Vagina (tissue), 2 donors: ENCODE measurements at regions not wholly inside any gene's neighbourhood (a gene's known extent, or its start where the extent isn't known, plus 50 kb on each side); places are given as distances from the start of the nearest gene placed in this dataset.

ENCODE experiments used
- DNase-seq, 2 donors: peaks; one replicate each; pipeline ENCODE4 v3.0.0-alpha.2; 2017; ENCODE audit errors: extremely low spot score in 2 of 2
- H3K27ac ChIP-seq: fragments of 200-600 bp; sonication (generic); one replicate; pipeline ENCODE4 v1.5.1; 2019
- H3K27me3 ChIP-seq: fragments of 200-600 bp; sonication (generic); one replicate; pipeline ENCODE4 v1.5.1; 2019
- H3K36me3 ChIP-seq, 2 donors: fragments of 200-600 bp; sonication (generic); one replicate each; pipeline ENCODE4 v1.5.1; 2017 to 2019
- H3K4me1 ChIP-seq: fragments of 200-600 bp; sonication (generic); one replicate; pipeline ENCODE4 v1.5.1; 2019
- H3K4me3 ChIP-seq, 2 donors: fragments of 200-600 bp; sonication (generic); 1 replicate in 1 of 2; 2 replicates in 1 of 2; pipeline ENCODE4 v1.5.1; 2016 to 2019
- H3K9me3 ChIP-seq: fragments of 200-600 bp; sonication (generic); one replicate; pipeline ENCODE4 v1.5.1; 2019
- POLR2A ChIP-seq, 2 donors: fragments of 450-650 bp; IDR thresholded peaks; one replicate each; pipeline ENCODE4 v1.6.1; 2017; ENCODE audit warnings: antibody characterized with exemption in 2 of 2, mild to moderate bottlenecking in 2 of 2, moderate library complexity in 2 of 2
- POLR2AphosphoS5 ChIP-seq, 2 donors: sonication (generic); formaldehyde crosslinking; IDR thresholded peaks; one replicate each; pipeline ENCODE4 v1.9.0; 2017; ENCODE audit warnings: antibody characterized with exemption in 2 of 2, mild to moderate bottlenecking in 2 of 2, low read depth in 1 of 2; ENCODE audit not compliant: insufficient read depth in 1 of 2
- intact Hi-C: fragments of 100-400 bp; cut with DNase I; formaldehyde crosslinking; loops from one replicate; pipeline ENCODE4 v1.15.1; 2023
- TF ChIP-seq, protein P1 (sequence below), 3 experiments: fragments of 450-650 bp in 2 of 3; fragments of 200-600 bp in 1 of 3; sonication (generic) in 1 of 3; IDR thresholded peaks; one replicate each; pipeline ENCODE4 v1.5.1; 2017 to 2019; ENCODE audit warnings: antibody characterized with exemption in 3 of 3, mild to moderate bottlenecking in 2 of 3, moderate library complexity in 2 of 3

DNA sequence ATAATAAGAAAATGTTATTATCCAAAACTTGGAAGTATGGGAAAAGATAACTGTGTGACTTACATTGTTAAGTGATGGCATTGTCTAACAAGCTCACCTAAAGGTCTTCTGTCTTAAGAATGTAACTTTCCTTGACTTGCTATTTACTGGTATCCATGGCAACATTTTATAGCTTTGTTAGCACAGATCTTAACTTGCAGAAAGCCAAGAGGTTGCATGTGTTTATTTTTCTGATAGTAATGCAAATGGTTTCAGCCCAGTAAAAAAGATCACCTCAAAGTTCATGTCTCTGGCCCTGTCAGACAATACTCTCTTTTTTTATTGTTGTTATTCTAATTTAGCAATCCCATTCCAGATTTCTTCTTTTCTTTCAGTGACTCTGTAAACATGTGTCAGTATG is 425.3 kb downstream of the SPRY1 start:
- intact Hi-C loops: no loop called here
- H3K4me3 ChIP-seq: no peak overlapping the region
- TF ChIP-seq POLR2AphosphoS5 (IDR thresholded peaks at IDR 0.05; ENCODE audit: insufficient read depth in 1 of 2, low read depth in 1 of 2) (no peak), POLR2A (IDR thresholded peaks at IDR 0.05) (no peak)
- H3K4me1 ChIP-seq: peaks cover 2% of the 10 kb centered on the region
- DNase-seq: no peak
- H3K27ac ChIP-seq: no peak overlapping the region
- H3K36me3 ChIP-seq: no peaks in the 10 kb centered on the region
- no peaks in the 10 kb centered on the region for H3K9me3 ChIP-seq
- H3K27me3 ChIP-seq: no peaks in the 10 kb centered on the region

DNA sequence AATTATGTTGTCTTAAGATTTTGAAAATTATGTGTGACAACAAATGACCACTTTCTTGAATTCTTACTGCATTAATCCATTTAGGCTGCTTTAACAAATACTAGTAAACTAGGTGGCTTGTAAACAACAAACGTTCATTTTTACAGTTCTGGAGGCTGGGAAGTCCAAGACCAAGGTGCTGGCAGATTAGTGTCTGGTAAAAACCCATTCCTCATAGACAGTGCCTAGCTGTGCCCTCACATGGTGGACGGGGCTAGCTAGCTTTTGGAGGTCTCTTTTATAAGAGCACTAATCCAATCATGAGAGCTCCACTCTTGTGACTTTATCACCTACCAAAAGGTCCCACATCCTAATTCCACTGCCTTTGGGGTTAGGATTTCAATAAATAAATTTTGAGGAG is 425.8 kb downstream of the SPRY1 start:
- Histone ChIP-seq H3K9me3 (no peaks in the 10 kb centered on the region), H3K4me3 (no peak overlapping the region), H3K27ac (no peak overlapping the region), H3K27me3 (no peaks in the 10 kb centered on the region), H3K36me3 (no peaks in the 10 kb centered on the region), H3K4me1 (no peaks in the 10 kb centered on the region)
- TF ChIP-seq POLR2AphosphoS5 (IDR thresholded peaks at IDR 0.05; ENCODE audit: insufficient read depth in 1 of 2, low read depth in 1 of 2) (no peak), POLR2A (IDR thresholded peaks at IDR 0.05) (no peak)
- TF ChIP-seq, protein P1, sequence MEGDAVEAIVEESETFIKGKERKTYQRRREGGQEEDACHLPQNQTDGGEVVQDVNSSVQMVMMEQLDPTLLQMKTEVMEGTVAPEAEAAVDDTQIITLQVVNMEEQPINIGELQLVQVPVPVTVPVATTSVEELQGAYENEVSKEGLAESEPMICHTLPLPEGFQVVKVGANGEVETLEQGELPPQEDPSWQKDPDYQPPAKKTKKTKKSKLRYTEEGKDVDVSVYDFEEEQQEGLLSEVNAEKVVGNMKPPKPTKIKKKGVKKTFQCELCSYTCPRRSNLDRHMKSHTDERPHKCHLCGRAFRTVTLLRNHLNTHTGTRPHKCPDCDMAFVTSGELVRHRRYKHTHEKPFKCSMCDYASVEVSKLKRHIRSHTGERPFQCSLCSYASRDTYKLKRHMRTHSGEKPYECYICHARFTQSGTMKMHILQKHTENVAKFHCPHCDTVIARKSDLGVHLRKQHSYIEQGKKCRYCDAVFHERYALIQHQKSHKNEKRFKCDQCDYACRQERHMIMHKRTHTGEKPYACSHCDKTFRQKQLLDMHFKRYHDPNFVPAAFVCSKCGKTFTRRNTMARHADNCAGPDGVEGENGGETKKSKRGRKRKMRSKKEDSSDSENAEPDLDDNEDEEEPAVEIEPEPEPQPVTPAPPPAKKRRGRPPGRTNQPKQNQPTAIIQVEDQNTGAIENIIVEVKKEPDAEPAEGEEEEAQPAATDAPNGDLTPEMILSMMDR (IDR thresholded peaks at IDR 0.05): no peak
- no peak for DNase-seq
- intact Hi-C loops: no loop called here

DNA sequence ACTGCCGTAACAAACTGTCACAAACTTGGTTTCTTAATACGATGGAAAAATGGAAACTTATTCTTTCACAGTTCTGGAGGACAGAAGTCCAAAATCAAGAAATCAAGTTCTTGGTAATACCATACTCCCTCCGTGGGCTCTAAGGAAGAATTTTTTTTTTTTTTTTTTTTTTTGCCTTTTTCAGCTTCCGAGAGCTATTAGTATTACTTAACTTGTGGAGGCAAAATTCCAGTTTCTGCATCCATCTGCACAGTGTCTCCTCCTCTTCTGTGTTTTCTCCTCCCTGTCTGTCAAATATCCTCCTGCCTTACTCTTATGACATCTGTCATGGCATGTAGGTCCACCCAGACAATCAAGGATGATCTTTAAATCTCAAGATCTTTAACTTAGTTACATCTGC is 426.6 kb downstream of the SPRY1 start:
- intact Hi-C loops: no loop called here
- no peak overlapping the region for H3K4me3 ChIP-seq
- DNase-seq: no peak
- no peaks in the 10 kb centered on the region for H3K9me3 ChIP-seq
- TF ChIP-seq, protein P1 (IDR thresholded peaks at IDR 0.05): no peak
- no peak for TF ChIP-seq POLR2AphosphoS5 (IDR thresholded peaks at IDR 0.05; ENCODE audit: insufficient read depth in 1 of 2, low read depth in 1 of 2)
- no peak for TF ChIP-seq POLR2A (IDR thresholded peaks at IDR 0.05)
- no peaks in the 10 kb centered on the region for H3K36me3 ChIP-seq
- no peaks in the 10 kb centered on the region for H3K4me1 ChIP-seq
- H3K27me3 ChIP-seq: no peaks in the 10 kb centered on the region
- no peak overlapping the region for H3K27ac ChIP-seq

DNA sequence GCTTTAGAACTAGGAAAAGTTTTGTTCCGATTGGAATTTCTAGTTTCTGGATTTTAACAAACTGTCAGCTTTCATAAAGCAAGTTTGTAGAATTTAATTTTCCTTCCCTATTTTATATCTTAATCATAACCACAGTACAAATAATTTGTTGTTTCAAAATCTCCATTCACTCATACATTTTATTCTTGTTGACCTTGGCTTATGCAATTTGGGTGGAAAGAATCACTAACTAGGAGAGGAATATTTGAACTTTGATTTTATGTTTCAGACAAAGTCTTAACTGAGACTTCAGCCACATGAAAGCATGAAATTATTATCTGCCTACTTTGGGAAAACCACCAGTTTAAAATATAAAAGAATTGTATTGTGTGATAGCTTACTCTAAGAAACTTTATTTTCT is 427.9 kb downstream of the SPRY1 start:
- Histone ChIP-seq H3K4me3 (no peak overlapping the region), H3K27me3 (no peaks in the 10 kb centered on the region), H3K4me1 (no peaks in the 10 kb centered on the region), H3K36me3 (no peaks in the 10 kb centered on the region), H3K27ac (no peak overlapping the region), H3K9me3 (no peaks in the 10 kb centered on the region)
- intact Hi-C loops: no loop called here
- TF ChIP-seq, protein P1 (IDR thresholded peaks at IDR 0.05): no peak
- TF ChIP-seq POLR2A (IDR thresholded peaks at IDR 0.05) (no peak), POLR2AphosphoS5 (IDR thresholded peaks at IDR 0.05; ENCODE audit: insufficient read depth in 1 of 2, low read depth in 1 of 2) (no peak)
- no peak for DNase-seq

DNA sequence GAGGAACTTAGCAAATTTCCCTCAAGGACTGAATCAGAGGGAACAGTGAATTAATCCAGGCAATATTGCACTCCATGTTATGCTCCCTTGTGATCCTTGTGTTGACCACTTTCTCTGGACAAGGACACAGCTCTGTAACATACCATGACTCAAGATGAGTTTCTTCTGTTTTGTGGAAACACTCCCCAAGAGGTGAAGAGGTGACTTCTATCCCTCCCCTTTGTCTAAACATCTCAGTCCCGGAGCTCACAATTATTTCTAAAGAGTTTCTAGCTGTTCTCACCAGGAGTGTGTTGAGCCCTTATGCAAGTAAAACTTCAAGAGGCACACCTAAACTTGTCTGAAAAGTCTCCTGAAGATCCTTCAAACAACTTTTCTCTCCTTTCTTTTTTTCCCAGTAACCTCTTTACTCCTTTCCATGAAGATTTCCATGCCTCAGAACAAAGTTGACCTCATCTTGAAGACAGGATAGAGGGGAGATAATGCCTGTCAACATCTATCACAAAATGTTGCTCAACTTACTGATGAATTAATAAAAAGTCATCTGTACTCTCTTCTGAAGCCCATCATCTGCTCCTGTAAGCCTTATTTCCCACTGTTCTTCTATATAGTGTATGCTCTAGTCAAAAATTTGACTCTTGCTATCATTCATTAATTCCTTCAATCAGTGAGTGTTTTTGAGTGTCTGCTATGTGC is 429.1 kb downstream of the SPRY1 start:
- TF ChIP-seq POLR2AphosphoS5 (IDR thresholded peaks at IDR 0.05; ENCODE audit: insufficient read depth in 1 of 2, low read depth in 1 of 2) (no peak), POLR2A (IDR thresholded peaks at IDR 0.05) (no peak)
- TF ChIP-seq, protein P1 (IDR thresholded peaks at IDR 0.05): no peak
- Histone ChIP-seq H3K36me3 (no peaks in the 10 kb centered on the region), H3K4me3 (no peak overlapping the region), H3K27me3 (no peaks in the 10 kb centered on the region), H3K4me1 (no peaks in the 10 kb centered on the region), H3K9me3 (no peaks in the 10 kb centered on the region), H3K27ac (no peak overlapping the region)
- intact Hi-C loops: no loop called here
- no peak for DNase-seq
